Endothelial cell of umbilical vein (primary cell): ENCODE measurements at regions not wholly inside any gene's neighbourhood (a gene's known extent, or its start where the extent isn't known, plus 50 kb on each side); places are given as distances from the start of the nearest gene placed in this dataset.

ENCODE experiments used
- CTCF ChIP-seq, 2 donors: IDR thresholded peaks; 1 replicate in 1 of 2; 2 replicates in 1 of 2; pipeline ENCODE4 v1.5.1; 2011; ENCODE audit warnings: low read length in 2 of 2, mild to moderate bottlenecking in 2 of 2, moderate library complexity in 2 of 2, control low read depth in 1 of 2, inconsistent platforms in 1 of 2, low read depth in 1 of 2; ENCODE audit not compliant: insufficient read depth in 1 of 2; ENCODE audit errors: extremely low read depth in 1 of 2
- EZH2 ChIP-seq: IDR thresholded peaks from 2 replicates; pipeline ENCODE4 v1.6.1; 2012; ENCODE audit warnings: borderline replicate concordance, low read depth, mild to moderate bottlenecking, moderate library complexity, low read length, inconsistent platforms; ENCODE audit not compliant: severe bottlenecking
- POLR2A ChIP-seq: IDR thresholded peaks from 2 replicates; pipeline ENCODE4 v1.6.1; 2012; ENCODE audit warnings: low read depth, mild to moderate bottlenecking, control low read depth, low read length
- POLR2AphosphoS5 ChIP-seq: IDR thresholded peaks from 2 replicates; pipeline ENCODE4 v1.6.1; 2012; ENCODE audit warnings: low read depth, mild to moderate bottlenecking, control low read depth, low read length, moderate library complexity; ENCODE audit not compliant: insufficient read depth
- TF ChIP-seq, protein P1 (sequence below): IDR thresholded peaks from 2 replicates; pipeline ENCODE4 v1.6.1; 2011; ENCODE audit not compliant: insufficient read depth, insufficient read length

DNA sequence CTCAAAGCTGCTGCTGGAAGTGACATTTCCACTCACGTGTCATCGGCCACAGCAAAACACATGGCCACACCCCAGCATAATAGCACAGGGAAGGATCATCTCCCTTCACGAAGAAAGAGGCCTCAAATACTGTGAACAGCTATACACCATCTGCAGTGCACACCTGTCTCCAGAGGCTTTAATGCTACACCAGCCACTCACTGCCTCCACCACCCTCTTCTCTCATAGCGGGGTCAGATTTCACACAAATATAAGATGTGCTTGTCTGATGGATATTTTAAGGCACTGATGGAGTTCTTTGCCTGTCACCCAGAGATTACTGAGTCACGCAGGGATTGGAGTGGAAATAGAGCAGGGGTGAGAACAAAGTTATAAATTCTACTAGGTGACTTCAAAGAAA lies 374.0 kb downstream of the ZNF516 start:
- TF ChIP-seq, protein P1, sequence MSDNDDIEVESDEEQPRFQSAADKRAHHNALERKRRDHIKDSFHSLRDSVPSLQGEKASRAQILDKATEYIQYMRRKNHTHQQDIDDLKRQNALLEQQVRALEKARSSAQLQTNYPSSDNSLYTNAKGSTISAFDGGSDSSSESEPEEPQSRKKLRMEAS: no peak
- TF ChIP-seq CTCF (IDR thresholded peaks at IDR 0.05; ENCODE audit: extremely low read depth in 1 of 2, insufficient read depth in 1 of 2, low read depth in 1 of 2, low read length in 2 of 2) (no peak), POLR2AphosphoS5 (no peak), POLR2A (no peak), EZH2 (no peak)
